NB4 (cell line): ENCODE measurements at regions not wholly inside any gene's neighbourhood (a gene's known extent, or its start where the extent isn't known, plus 50 kb on each side); places are given as distances from the start of the nearest gene placed in this dataset.

Experiments
- DNase-seq: peaks from one replicate; pipeline ENCODE4 v3.0.0; 2010; ENCODE audit warnings: low read depth
- H3K4me3 ChIP-seq: one replicate; pipeline ENCODE4 v1.5.1; 2011; ENCODE audit warnings: mild to moderate bottlenecking, low read depth, low read length, moderate library complexity
- MYC ChIP-seq: IDR thresholded peaks from 2 replicates; pipeline ENCODE4 v1.6.1; 2011; ENCODE audit warnings: low read depth, low read length
- POLR2A ChIP-seq: IDR thresholded peaks from 2 replicates; pipeline ENCODE4 v1.6.1; 2011; ENCODE audit warnings: mild to moderate bottlenecking; ENCODE audit not compliant: insufficient read length; ENCODE audit errors: extremely low read depth
- TF ChIP-seq, protein P1 (sequence below): IDR thresholded peaks from 2 replicates; pipeline ENCODE4 v1.6.1; 2011; ENCODE audit warnings: low read depth, low read length
- TF ChIP-seq, protein P2 (sequence below): IDR thresholded peaks from one replicate; pipeline ENCODE4 v1.5.1; 2012; ENCODE audit warnings: low read depth, low read length

DNA sequence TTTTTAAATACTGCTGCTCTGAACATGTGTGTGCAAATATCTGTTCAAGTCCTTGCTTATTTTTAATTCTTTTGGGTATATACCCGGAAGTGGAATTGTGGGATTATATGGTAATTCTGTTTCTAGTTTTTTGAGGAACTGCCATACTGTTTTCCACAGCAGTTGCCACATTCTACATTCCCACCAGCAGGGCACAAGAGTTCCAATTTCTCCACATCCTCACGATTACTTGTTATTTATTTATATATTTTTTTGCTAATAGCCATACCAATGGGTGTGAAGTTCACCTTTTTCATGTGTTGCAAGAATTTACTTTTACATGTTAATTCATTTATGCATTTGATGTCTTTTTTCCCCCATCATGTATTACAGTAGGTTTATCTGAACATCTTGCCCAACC, 79.6 kb upstream of the CXCL12 start:
- DNase-seq = no peak
- no peak overlapping the region for H3K4me3 ChIP-seq
- TF ChIP-seq MYC (no peak), POLR2A (no peak)
- TF ChIP-seq, protein P1, sequence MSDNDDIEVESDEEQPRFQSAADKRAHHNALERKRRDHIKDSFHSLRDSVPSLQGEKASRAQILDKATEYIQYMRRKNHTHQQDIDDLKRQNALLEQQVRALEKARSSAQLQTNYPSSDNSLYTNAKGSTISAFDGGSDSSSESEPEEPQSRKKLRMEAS = no peak
- TF ChIP-seq, protein P2, sequence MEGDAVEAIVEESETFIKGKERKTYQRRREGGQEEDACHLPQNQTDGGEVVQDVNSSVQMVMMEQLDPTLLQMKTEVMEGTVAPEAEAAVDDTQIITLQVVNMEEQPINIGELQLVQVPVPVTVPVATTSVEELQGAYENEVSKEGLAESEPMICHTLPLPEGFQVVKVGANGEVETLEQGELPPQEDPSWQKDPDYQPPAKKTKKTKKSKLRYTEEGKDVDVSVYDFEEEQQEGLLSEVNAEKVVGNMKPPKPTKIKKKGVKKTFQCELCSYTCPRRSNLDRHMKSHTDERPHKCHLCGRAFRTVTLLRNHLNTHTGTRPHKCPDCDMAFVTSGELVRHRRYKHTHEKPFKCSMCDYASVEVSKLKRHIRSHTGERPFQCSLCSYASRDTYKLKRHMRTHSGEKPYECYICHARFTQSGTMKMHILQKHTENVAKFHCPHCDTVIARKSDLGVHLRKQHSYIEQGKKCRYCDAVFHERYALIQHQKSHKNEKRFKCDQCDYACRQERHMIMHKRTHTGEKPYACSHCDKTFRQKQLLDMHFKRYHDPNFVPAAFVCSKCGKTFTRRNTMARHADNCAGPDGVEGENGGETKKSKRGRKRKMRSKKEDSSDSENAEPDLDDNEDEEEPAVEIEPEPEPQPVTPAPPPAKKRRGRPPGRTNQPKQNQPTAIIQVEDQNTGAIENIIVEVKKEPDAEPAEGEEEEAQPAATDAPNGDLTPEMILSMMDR = no peak

DNA sequence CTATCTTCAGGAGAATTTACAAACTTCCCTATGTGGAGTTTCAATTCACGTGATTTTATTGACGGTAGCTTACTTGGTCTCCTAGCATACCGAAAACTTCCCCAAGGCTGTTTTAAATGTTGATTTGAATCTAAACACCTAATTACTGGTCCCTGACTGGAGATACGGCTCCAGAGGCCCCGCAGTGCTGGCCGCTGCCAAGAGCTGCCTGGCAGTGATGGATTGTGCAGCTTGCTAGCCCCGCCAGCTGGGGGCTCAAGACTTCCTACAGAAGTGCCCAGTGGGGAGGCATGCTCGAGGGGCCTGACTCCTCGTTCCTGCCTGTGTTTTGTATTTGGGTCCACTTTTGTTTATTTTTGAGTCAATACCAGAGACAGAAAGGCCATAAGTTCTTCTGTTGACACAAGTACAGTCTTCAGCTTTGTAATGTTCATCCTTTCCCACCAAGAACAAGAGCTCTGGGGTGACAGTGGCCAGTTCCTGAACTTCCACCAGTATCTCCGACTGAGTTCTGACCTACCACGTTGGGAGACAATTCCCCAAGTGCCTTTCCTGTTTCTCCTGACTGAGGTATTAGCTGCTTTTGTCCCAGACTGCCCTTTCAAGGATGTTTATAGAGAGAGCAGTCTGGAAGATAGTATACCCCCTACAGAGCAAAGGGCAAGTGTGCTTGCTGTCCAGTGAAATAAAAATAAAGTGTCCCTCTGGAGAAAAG, 80.7 kb upstream of the CXCL12 start:
- no peak for DNase-seq
- H3K4me3 ChIP-seq = no peak overlapping the region
- TF ChIP-seq, protein P2 = no peak
- TF ChIP-seq, protein P1 = no peak
- TF ChIP-seq MYC (no peak), POLR2A (no peak)

DNA sequence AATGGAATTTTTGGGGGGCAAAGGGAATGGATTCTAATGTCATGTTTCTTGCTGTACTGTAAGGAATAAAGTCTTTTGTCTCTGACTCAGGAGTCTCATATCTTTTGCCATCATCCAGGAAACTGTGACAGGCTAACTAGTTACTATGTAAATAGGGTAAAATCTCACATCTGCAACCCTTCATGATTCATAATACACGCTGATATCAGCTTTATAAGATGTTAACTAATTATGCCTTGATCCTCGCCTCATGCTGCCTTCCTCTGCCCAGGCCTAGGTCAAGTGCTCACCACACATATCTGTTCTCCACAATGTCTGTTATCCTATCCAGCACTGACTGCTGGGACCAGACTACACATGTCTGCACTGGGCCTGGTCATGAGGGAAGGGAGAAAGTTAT, 81.3 kb upstream of the CXCL12 start:
- TF ChIP-seq, protein P2 = no peak
- TF ChIP-seq, protein P1 = no peak
- TF ChIP-seq POLR2A = no peak
- no peak for TF ChIP-seq MYC
- DNase-seq = no peak
- H3K4me3 ChIP-seq = no peak overlapping the region

DNA sequence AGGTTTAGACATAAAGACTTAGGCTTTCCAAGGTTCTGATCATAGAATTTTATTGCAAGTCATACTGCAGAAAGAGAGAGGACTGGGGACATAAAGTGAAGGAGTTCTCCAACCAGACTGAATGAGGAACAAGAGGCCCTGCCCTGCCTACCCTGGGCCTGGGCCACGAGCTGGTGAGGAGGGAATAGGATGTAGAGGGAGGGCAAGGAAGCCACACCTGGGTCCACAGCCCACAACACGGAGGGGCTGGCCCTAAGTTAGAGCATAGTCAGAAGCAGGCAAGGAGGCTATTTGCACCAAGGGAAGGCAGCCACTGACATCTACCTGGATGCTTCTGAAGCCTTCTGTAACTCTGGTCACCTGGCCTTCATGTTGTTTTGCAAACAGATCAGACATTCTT, 82.2 kb upstream of the CXCL12 start:
- no peak for TF ChIP-seq POLR2A
- TF ChIP-seq, protein P2 = no peak
- no peak for TF ChIP-seq MYC
- TF ChIP-seq, protein P1 = no peak
- DNase-seq = no peak
- no peak overlapping the region for H3K4me3 ChIP-seq

DNA sequence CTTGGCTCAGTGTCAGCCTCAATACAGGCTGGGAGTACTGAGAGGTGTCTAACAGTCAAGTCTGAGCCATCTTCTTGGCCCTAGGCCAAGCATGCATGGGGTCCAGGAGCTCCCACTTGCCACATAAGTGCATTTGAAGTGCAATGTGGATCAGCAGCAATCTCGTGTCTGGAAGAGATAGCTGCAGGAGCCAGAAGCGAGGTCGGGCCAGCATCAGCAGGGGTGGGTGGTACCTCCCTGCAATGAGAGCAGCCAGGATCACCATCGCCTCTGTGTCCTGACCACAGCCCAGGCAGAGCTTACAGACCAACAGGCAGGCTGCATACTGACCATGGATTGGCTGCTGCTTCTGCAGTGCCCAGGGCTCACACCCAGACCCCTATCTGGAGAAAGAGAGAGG, 83.0 kb upstream of the CXCL12 start:
- TF ChIP-seq MYC = no peak
- TF ChIP-seq, protein P1 = no peak
- no peak for TF ChIP-seq POLR2A
- TF ChIP-seq, protein P2 = no peak

More for the DNA sequence above, 83.0 kb upstream of the CXCL12 start:
- DNase-seq = no peak
- H3K4me3 ChIP-seq = no peak overlapping the region
